HCT116 (cell line): ENCODE measurements at regions not wholly inside any gene's neighbourhood (a gene's known extent, or its start where the extent isn't known, plus 50 kb on each side); places are given as distances from the start of the nearest gene placed in this dataset.

ENCODE experiments used
- ATAC-seq: fragments of 200-7000 bp; cut with Tn5 transposase; 2 replicates; pipeline ENCODE4 v1.9.1; 2020; ENCODE audit warnings: mild to moderate bottlenecking, moderate library complexity
- BruUV-seq: library from RNA; stranded (reverse); fragments of 400-500 nt; replicated peaks from 2 replicates; lab custom pipeline; 2021; lab: Mats Ljungman, UMichigan
- CTCF ChIA-PET: fragments of 300-600 bp; sonication (Branson Sonifier 250); formaldehyde crosslinking; loops from one replicate; lab custom pipeline; 2021; ENCODE audit warnings: antibody characterized with exemption; lab: Charles Lee
- POLR2A ChIA-PET: fragments of 300-600, 350-600 bp; sonication (Branson Sonifier 250); formaldehyde crosslinking; loops from one replicate; lab custom pipeline; 2021; ENCODE audit warnings: antibody characterized with exemption; lab: Charles Lee
- RAD21 ChIA-PET, 2 experiments: fragments of 300-600 bp; sonication (Branson Sonifier 250); formaldehyde crosslinking; loops; one replicate each; lab custom pipeline; 2023; ENCODE audit warnings: low total read pairs in 2 of 2; ENCODE audit not compliant: uncharacterized antibody in 2 of 2, unreplicated experiment in 2 of 2, low non-redundant PET in 1 of 2; lab: Charles Lee
- DNase-seq: peaks from one replicate; pipeline ENCODE4 v3.0.0-alpha.2; 2010; ENCODE audit warnings: low read depth, low spot score
- H2AFZ ChIP-seq: fragments of 200-600 bp; shearing (Covaris generic), sonication (generic); 2 replicates; pipeline ENCODE4 v1.6.1; 2017; ENCODE audit warnings: low read depth, mixed run types, mixed read lengths, antibody characterized with exemption, low read length; ENCODE audit not compliant: poor library complexity, severe bottlenecking
- H3K27ac ChIP-seq: 2 replicates; pipeline ENCODE4 v1.5.1; 2012; ENCODE audit warnings: low read depth, low read length
- H3K27me3 ChIP-seq: fragments of 200-600 bp; sonication (generic); 2 replicates; pipeline ENCODE4 v1.6.1; 2016; ENCODE audit warnings: mixed run types, low read length, mixed read lengths; ENCODE audit not compliant: insufficient read depth
- H3K36me3 ChIP-seq, 2 experiments: fragments of 200-500 bp in 1 of 2; fragments of 200-600 bp in 1 of 2; sonication (Bioruptor generic) in 1 of 2; sonication (generic) in 1 of 2; 2 replicates each; pipeline versions ENCODE4 v1.5.1 to v1.6.1; 2014 to 2016; ENCODE audit warnings: low read length in 2 of 2, inconsistent platforms in 1 of 2, mixed read lengths in 1 of 2, mixed run types in 1 of 2; ENCODE audit not compliant: insufficient read depth in 2 of 2, control insufficient read depth in 1 of 2
- H3K4me1 ChIP-seq, 2 experiments: fragments of 200-600 bp in 1 of 2; sonication (generic) in 1 of 2; 2 replicates each; pipeline versions ENCODE4 v1.5.1 to v1.6.1; 2012 to 2017; ENCODE audit warnings: low read length in 2 of 2, inconsistent platforms in 1 of 2, mild to moderate bottlenecking in 1 of 2, mixed read lengths in 1 of 2, mixed run types in 1 of 2, moderate library complexity in 1 of 2; ENCODE audit not compliant: insufficient read depth in 2 of 2, control insufficient read depth in 1 of 2
- H3K4me2 ChIP-seq: fragments of 200-600 bp; sonication (generic); 2 replicates; pipeline ENCODE4 v1.6.1; 2017; ENCODE audit warnings: mixed run types, low read length, mixed read lengths
- H3K4me3 ChIP-seq, 2 experiments: fragments of 200-600 bp in 1 of 2; sonication (generic) in 1 of 2; replicated peaks in 1 of 2; 2 replicates each; pipeline ENCODE4 v1.5.1; 2011 to 2016; ENCODE audit warnings: low read length in 2 of 2, control low read depth in 1 of 2, low read depth in 1 of 2, mild to moderate bottlenecking in 1 of 2, mixed read lengths in 1 of 2, mixed run types in 1 of 2
- H3K79me2 ChIP-seq: fragments of 200-600 bp; sonication (generic); 2 replicates; pipeline ENCODE4 v1.6.1; 2017; ENCODE audit warnings: mild to moderate bottlenecking, mixed run types, low read length, moderate library complexity, mixed read lengths; ENCODE audit not compliant: insufficient read depth
- H3K9ac ChIP-seq: fragments of 200-600 bp; sonication (generic); 2 replicates; pipeline ENCODE4 v1.6.1; 2016; ENCODE audit warnings: low read length, mixed read lengths
- H3K9me2 ChIP-seq: fragments of 200-600 bp; sonication (generic), shearing (Covaris generic); 2 replicates; pipeline ENCODE4 v1.6.1; 2017; ENCODE audit warnings: mixed run types, mild to moderate bottlenecking, moderate library complexity; ENCODE audit not compliant: insufficient read depth
- H3K9me3 ChIP-seq, 2 experiments: fragments of 200-500 bp in 1 of 2; fragments of 200-600 bp in 1 of 2; sonication (Bioruptor generic) in 1 of 2; sonication (generic) in 1 of 2; 2 replicates each; pipeline ENCODE4 v1.6.1; 2014 to 2017; ENCODE audit warnings: low read length in 2 of 2, mixed read lengths in 2 of 2, inconsistent platforms in 1 of 2, low read depth in 1 of 2, mild to moderate bottlenecking in 1 of 2, mixed run types in 1 of 2, moderate library complexity in 1 of 2; ENCODE audit not compliant: control insufficient read depth in 1 of 2, insufficient read depth in 1 of 2
- H4K20me1 ChIP-seq: fragments of 200-600 bp; sonication (generic), shearing (Covaris generic); 2 replicates; pipeline ENCODE4 v1.6.1; 2017; ENCODE audit warnings: mixed run types, mild to moderate bottlenecking, moderate library complexity; ENCODE audit not compliant: insufficient read depth
- ATF3 ChIP-seq: IDR thresholded peaks from 2 replicates; pipeline ENCODE4 v1.6.1; 2012
- CBX3 ChIP-seq: IDR thresholded peaks from 2 replicates; pipeline ENCODE4 v1.6.1; 2012; ENCODE audit warnings: low read depth
- SIN3A ChIP-seq: IDR thresholded peaks from 2 replicates; pipeline ENCODE4 v1.6.1; 2012; ENCODE audit warnings: low read depth
- SP1 ChIP-seq: IDR thresholded peaks from 2 replicates; pipeline ENCODE4 v1.6.1; 2012; ENCODE audit warnings: low read depth
- TCF7L2 ChIP-seq: IDR thresholded peaks from 2 replicates; pipeline ENCODE4 v1.7.0; 2011; ENCODE audit warnings: borderline replicate concordance, inconsistent platforms; ENCODE audit not compliant: insufficient read depth, insufficient read length; ENCODE audit errors: extremely low read depth
- ZBTB33 ChIP-seq: IDR thresholded peaks from 2 replicates; pipeline ENCODE4 v1.6.1; 2011; ENCODE audit warnings: mild to moderate bottlenecking, low read length, moderate library complexity; ENCODE audit not compliant: insufficient replicate concordance; ENCODE audit errors: extremely low read depth
- intact Hi-C: fragments of 100-400 bp; cut with micrococcal nuclease; formaldehyde crosslinking; loops from 2 replicates; pipeline ENCODE4 v1.10.0; 2022

- no peak overlapping the region for H3K27ac ChIP-seq
- H3K9ac ChIP-seq: no peak overlapping the region
- no peak overlapping the region for H3K4me2 ChIP-seq
- CTCF ChIA-PET: no interaction called here
- no peaks in the 10 kb centered on the region for H3K9me2 ChIP-seq
- intact Hi-C loops: no loop called here
- no peak overlapping the region for H2AFZ ChIP-seq
- no peak for ATAC-seq
- H3K79me2 ChIP-seq: no peaks in the 10 kb centered on the region
- H3K9me3 ChIP-seq: no peaks in the 10 kb centered on the region
- TF ChIP-seq SP1: no peak
- TF ChIP-seq TCF7L2: no peak
- TF ChIP-seq CBX3: no peak
- no peak for TF ChIP-seq SIN3A
- no peak for TF ChIP-seq ZBTB33
- no peak overlapping the region for H3K4me3 ChIP-seq
- DNase-seq: no peak
- H3K4me1 ChIP-seq: no peaks in the 10 kb centered on the region
- no peaks in the 10 kb centered on the region for H3K27me3 ChIP-seq
- H3K36me3 ChIP-seq: no peaks in the 10 kb centered on the region
- RAD21 ChIA-PET: no interaction called here
- POLR2A ChIA-PET: no interaction called here
- H4K20me1 ChIP-seq: no peaks in the 10 kb centered on the region
- no TSS peak for BruUV-seq
These were observed 99.7 kb upstream of the VGLL3 start for GRCh38 chr3:87090631-87091030.

GRCh38 chr3:87088993-87089841 is 98.3 kb upstream of the VGLL3 start:
- no peaks in the 10 kb centered on the region for H3K79me2 ChIP-seq
- DNase-seq: no peak
- CTCF ChIA-PET: no interaction called here
- no TSS peak for BruUV-seq
- H3K9ac ChIP-seq: no peak overlapping the region
- TF ChIP-seq CBX3 (no peak), SP1 (no peak), ATF3 (no peak)
- POLR2A ChIA-PET: no interaction called here
- no peaks in the 10 kb centered on the region for H3K4me1 ChIP-seq
- no peaks in the 10 kb centered on the region for H4K20me1 ChIP-seq
- RAD21 ChIA-PET: no interaction called here
- H3K27ac ChIP-seq: no peak overlapping the region
- ATAC-seq: no peak
- intact Hi-C loops: loop anchor here (10.0 kb wide), 1 partner anchor 524 kb away; no protein-coding TSS in a partner anchor
- no peaks in the 10 kb centered on the region for H3K36me3 ChIP-seq
- no peak overlapping the region for H3K4me2 ChIP-seq
- H3K9me2 ChIP-seq: no peaks in the 10 kb centered on the region
- no peak overlapping the region for H3K4me3 ChIP-seq
- no peak overlapping the region for H2AFZ ChIP-seq
- H3K27me3 ChIP-seq: no peaks in the 10 kb centered on the region
- no peaks in the 10 kb centered on the region for H3K9me3 ChIP-seq
